Parathyroid adenoma (tissue), 2 donors: ENCODE measurements at regions not wholly inside any gene's neighbourhood (a gene's known extent, or its start where the extent isn't known, plus 50 kb on each side); places are given as distances from the start of the nearest gene placed in this dataset.

ENCODE experiments used
- H2AFZ ChIP-seq: fragments of 300-600 bp; sonication (generic); one replicate; pipeline ENCODE4 v1.7.0; 2017; ENCODE audit warnings: antibody characterized with exemption, mild to moderate bottlenecking
- H3K27ac ChIP-seq: fragments of 300-600 bp; sonication (generic); one replicate; pipeline ENCODE4 v1.7.0; 2017
- H3K27me3 ChIP-seq: fragments of 300-600 bp; sonication (generic); one replicate; pipeline ENCODE4 v1.7.0; 2017; ENCODE audit warnings: low read length; ENCODE audit not compliant: control insufficient read depth, insufficient read depth
- H3K36me3 ChIP-seq: fragments of 300-600 bp; sonication (generic); one replicate; pipeline ENCODE4 v1.7.0; 2017; ENCODE audit warnings: low read length; ENCODE audit not compliant: control insufficient read depth, insufficient read depth
- H3K4me1 ChIP-seq: fragments of 300-600 bp; sonication (generic); one replicate; pipeline ENCODE4 v1.7.0; 2017; ENCODE audit warnings: control low read depth
- H3K4me2 ChIP-seq: fragments of 300-600 bp; sonication (generic); one replicate; pipeline ENCODE4 v1.7.0; 2017; ENCODE audit warnings: low read length
- H3K4me3 ChIP-seq: fragments of 300-600 bp; sonication (generic); one replicate; pipeline ENCODE4 v1.7.0; 2017; ENCODE audit warnings: low read depth, low read length
- H3K79me2 ChIP-seq: fragments of 300-600 bp; sonication (generic); one replicate; pipeline ENCODE4 v1.7.0; 2017; ENCODE audit warnings: control low read depth
- H3K9ac ChIP-seq: fragments of 300-600 bp; sonication (generic); one replicate; pipeline ENCODE4 v1.7.0; 2017; ENCODE audit warnings: mild to moderate bottlenecking
- H3K9me3 ChIP-seq: fragments of 300-600 bp; sonication (generic); one replicate; pipeline ENCODE4 v1.7.0; 2017; ENCODE audit warnings: low read length; ENCODE audit not compliant: control insufficient read depth
- CTCF ChIP-seq: fragments of 300-600 bp; sonication (generic); IDR thresholded peaks from one replicate; pipeline ENCODE4 v1.7.0; 2017; ENCODE audit warnings: antibody characterized with exemption, mild to moderate bottlenecking
- donor health status: primary hyperparathyroidism.

GRCh38 chr2:168359082-168359481 is 97.0 kb upstream of the CERS6 start:
- Histone ChIP-seq H3K79me2 (no peaks in the 10 kb centered on the region), H3K9me3 (no peaks in the 10 kb centered on the region), H3K4me1 (no peaks in the 10 kb centered on the region), H2AFZ (no peak overlapping the region), H3K27me3 (no peaks in the 10 kb centered on the region), H3K36me3 (no peaks in the 10 kb centered on the region), H3K4me3 (no peak overlapping the region), H3K4me2 (no peak overlapping the region), H3K9ac (no peak overlapping the region), H3K27ac (no peak overlapping the region)
- no peak for TF ChIP-seq CTCF

- H3K9ac ChIP-seq = no peak overlapping the region
- no peaks in the 10 kb centered on the region for H3K79me2 ChIP-seq
- H3K9me3 ChIP-seq = no peaks in the 10 kb centered on the region
- no peaks in the 10 kb centered on the region for H3K27me3 ChIP-seq
- no peak overlapping the region for H3K4me2 ChIP-seq
- H2AFZ ChIP-seq = no peak overlapping the region
- TF ChIP-seq CTCF = no peak
- no peak overlapping the region for H3K27ac ChIP-seq
- H3K4me3 ChIP-seq = no peak overlapping the region
- H3K4me1 ChIP-seq = no peaks in the 10 kb centered on the region
- H3K36me3 ChIP-seq = no peaks in the 10 kb centered on the region
Measured at GRCh38 chr2:168363347-168364092, 92.6 kb upstream of the CERS6 start.

- Histone ChIP-seq H2AFZ (no peak overlapping the region), H3K36me3 (no peaks in the 10 kb centered on the region), H3K4me3 (no peak overlapping the region), H3K4me1 (no peaks in the 10 kb centered on the region), H3K27me3 (no peaks in the 10 kb centered on the region), H3K9ac (no peak overlapping the region), H3K79me2 (no peaks in the 10 kb centered on the region), H3K27ac (no peak overlapping the region), H3K9me3 (no peaks in the 10 kb centered on the region), H3K4me2 (no peak overlapping the region)
- TF ChIP-seq CTCF = no peak
Measured at GRCh38 chr2:168365094-168365621, 90.9 kb upstream of the CERS6 start.

GRCh38 chr2:168369031-168369430 is 87.0 kb upstream of the CERS6 start:
- Histone ChIP-seq H3K27ac (no peak overlapping the region), H3K27me3 (no peaks in the 10 kb centered on the region), H3K4me1 (no peaks in the 10 kb centered on the region), H3K4me3 (no peak overlapping the region), H3K4me2 (no peak overlapping the region), H3K9me3 (no peaks in the 10 kb centered on the region), H3K79me2 (no peaks in the 10 kb centered on the region), H3K36me3 (no peaks in the 10 kb centered on the region), H3K9ac (no peak overlapping the region), H2AFZ (no peak overlapping the region)
- no peak for TF ChIP-seq CTCF
